NCI-H1092 treated with DMSO at 0.1 percent for 48 hours (cell line): ENCODE measurements at regions not wholly inside any gene's neighbourhood (a gene's known extent, or its start where the extent isn't known, plus 50 kb on each side); places are given as distances from the start of the nearest gene placed in this dataset.
A peak's percentile ranks its signal among the peaks of the same experiment; 100 is the strongest.
"Not testable (repeated sequence)": the region's sequence is repeated elsewhere in the genome, so short reads cannot be mapped to it uniquely, and the experiment has no call there.

Experiments used
- DNase-seq: peaks from one replicate; lab custom pipeline; 2025; lab: John Stamatoyannopoulos, UW

- no peak for DNase-seq
Observed at GRCh38 chr4:85018983-85019382, 52.5 kb upstream of the WDFY3 start.

DNA sequence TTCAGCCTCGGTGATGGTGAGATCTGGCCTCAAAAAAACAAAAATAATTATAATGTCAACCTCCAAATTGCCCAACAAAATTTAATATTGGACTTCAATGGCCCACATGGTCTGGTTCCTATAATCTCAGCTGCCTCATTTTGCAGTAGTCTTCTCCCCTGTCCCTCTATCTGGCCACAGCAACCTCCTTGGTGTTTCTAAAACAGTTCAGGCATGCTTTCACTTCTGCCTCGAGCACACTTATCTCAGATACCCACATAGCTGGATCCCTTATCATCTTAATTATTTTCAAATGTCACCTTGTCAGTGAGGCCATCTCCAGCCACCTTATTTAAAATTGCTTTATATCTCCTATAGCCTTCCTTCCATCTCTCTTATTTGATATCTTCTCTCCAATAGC, 52.9 kb upstream of the WDFY3 start:
- DNase-seq, result no peak

- DNase-seq, result no peak
Observed at GRCh38 chr4:85024671-85025070, 58.2 kb upstream of the WDFY3 start.

GRCh38 chr4:85028910-85029309, 62.4 kb upstream of the WDFY3 start:
- peak; percentile 51 for DNase-seq

GRCh38 chr4:85029453-85029852, 63.0 kb upstream of the WDFY3 start:
- DNase-seq, result no peak

- DNase-seq, result no peak
Observed at GRCh38 chr4:85030156-85030555, 63.7 kb upstream of the WDFY3 start.

DNA sequence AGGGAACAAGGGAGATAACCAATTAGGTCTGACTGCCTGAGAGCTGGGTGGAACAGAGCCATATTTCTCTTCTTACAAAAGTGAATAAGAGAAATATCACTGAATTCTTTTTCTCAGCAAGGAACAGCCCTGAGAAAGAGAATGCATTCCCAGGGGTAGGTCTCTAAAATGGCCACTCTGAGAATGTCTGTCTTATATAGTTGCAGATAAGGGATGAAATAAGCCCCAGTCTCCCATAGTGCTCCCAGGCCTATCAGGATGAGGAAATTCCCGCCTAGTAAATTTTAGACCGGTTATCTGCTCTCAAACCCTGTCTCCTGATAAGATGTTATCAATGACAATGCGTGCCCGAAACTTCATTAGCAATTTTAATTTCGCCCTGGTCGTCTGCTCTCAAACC, 67.3 kb upstream of the WDFY3 start:
- not testable (repeated sequence) for DNase-seq

- no peak for DNase-seq
Observed at GRCh38 chr4:85039526-85039925, 73.0 kb upstream of the WDFY3 start.

- DNase-seq, result not testable (repeated sequence)
Observed at GRCh38 chr4:85043812-85044496, 77.5 kb upstream of the WDFY3 start.

DNA sequence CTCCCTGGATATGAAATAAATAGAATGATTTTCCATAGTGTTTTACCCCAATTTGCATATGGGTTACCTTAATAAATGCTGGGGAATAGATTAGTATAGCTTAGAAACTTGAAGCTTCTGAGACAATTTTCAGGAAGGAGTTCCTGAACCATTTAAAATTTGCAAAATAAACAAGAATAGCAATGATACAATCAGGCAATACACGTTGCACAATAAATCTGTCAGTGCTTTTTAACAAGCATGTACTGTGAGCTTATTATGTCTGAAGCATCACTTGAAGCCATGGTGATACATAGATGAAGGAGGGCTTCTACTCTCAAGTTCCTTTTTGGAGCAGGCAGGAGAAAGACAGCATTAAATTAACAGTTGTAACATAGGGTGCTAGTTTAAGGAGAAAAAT, 84.2 kb upstream of the WDFY3 start:
- DNase-seq, result peak; percentile 25

- DNase-seq, result no peak
Observed at GRCh38 chr4:85051526-85051925, 85.0 kb upstream of the WDFY3 start.

DNA sequence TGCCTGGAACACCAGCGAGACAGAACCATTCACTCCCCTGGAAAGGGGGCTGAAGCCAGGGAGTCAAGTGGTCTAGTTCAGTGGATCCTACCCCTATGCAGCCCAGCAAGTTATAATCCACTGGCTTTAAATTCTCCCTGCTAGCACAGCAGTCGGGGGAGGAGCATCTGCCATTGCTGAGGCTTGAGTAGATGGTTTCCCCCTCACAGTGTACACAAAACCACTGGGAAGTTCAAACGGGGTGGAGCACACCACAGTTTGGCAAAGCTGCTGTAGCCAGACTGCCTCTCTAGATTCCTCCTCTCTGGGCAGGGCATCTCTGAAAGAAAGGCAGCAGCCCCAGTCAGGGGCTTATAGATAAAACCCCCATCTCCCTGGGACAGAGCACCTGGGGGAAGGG, 88.4 kb upstream of the WDFY3 start:
- not testable (repeated sequence) for DNase-seq

DNA sequence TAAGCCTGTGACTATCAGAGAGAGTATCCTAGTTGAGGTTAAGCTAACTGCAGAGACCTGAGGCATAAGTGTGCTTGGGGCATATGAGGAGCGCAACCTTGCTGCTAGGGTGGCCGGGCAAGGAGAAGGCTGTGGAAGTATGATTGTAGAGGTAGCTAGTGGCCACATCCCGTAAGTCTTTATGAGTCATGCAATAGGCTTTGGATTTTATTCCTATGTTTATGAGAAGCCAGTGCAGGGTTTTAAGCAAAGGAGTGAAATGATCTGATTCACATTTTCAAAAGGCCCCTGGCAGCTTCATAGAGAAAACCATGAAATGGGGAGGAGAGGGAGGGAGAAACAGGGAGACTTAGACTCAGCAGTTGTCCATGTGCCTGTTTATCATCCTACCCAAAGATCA, 92.1 kb upstream of the WDFY3 start:
- no peak for DNase-seq

- no peak for DNase-seq
Observed at GRCh38 chr4:85061974-85062373, 95.5 kb upstream of the WDFY3 start.

DNA sequence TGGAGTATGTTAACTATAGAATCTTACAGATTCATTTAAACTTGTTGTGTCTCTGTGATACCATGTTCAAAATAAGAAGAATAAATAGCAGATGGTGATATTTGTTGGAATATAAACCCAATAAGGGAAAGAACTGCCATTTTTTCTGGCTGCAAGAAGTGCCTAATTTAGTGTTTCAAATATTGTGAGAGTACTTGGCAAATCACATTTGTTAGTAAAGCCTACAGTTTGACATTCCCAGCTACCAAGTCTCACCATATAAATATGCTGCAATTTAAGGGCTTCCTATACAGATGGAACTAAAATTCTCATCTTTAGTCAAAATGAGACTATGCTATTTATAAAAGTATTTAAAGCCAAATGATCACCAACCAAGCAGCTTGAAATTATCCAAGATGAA, 96.0 kb upstream of the WDFY3 start:
- DNase-seq, result no peak

GRCh38 chr4:85067342-85067741, 100.9 kb upstream of the WDFY3 start:
- DNase-seq, result no peak

GRCh38 chr4:85078016-85078415, 111.5 kb upstream of the WDFY3 start:
- DNase-seq, result no peak

- no peak for DNase-seq
Observed at GRCh38 chr4:85081196-85081595, 114.7 kb upstream of the WDFY3 start.

DNA sequence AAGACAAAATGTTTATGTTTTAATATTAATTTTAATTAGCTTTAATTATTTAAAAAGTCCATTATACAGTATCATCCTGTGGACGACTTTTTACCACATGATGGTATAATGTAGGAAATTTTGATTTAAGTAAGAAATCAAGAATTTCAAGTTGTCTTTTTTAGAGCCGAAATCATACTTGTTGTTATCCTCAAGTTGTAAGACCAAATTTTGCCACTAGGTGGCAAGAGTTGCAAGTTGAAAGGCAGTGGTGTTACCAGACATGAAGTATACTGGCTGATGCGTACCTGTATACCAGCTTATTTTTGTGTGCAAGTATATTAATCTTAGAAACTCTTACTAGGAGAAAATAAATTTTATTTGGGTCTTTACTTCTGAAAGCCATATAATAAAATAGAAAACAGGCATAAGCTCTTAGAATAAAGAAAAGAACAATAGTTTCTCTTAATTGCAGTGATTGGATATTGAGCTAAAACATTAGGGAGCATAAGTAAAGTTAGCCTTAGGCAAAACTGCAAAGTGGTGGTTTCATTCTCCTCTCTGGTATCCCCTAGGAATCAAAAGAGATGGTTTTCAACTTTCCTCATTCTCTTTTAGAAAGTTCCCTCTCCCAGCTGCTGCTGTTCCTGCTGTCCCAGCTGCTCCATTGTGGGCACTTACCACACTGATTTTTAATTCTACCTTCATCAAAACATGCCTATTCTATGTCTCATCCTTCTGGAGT, 118.0 kb upstream of the WDFY3 start:
- peak; percentile 35 for DNase-seq

DNA sequence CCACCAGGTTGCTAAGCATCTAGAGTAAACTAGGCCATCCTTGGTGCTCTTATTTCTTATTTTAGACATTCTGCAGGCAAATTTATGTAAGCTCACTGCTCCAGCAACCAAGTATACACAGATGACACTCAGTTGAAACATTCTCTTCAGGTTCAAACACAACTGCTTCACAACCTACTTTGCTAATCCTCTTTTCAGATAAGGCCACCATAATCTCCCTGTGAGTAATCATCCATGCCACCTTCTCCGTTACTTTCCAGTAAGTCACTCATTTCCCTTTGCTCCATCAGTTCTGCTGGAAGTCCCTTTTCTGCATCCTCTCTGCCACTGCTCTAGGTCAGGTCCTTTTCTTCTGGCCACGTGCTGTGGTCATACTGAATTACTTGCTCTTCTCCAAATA, 120.2 kb upstream of the WDFY3 start:
- DNase-seq, result no peak

DNA sequence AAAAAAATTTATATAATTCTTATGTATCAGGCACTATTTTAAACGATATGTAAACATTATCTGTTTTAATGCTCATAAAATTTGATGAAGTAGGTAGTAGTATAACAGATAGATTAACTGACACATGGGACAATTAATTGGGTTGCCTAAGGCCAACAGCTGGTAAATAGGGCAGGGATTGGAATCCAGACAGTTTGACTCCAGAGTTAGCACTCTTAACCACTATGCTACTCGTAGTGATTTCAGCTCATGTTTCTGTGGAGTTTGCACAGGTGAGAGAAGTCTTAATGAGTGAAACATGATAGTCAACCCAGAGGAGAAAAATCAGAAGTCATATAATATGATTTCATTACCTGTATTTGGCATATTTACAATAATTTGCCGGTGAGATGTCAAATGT, 126.0 kb upstream of the WDFY3 start:
- peak; percentile 51 for DNase-seq

GRCh38 chr4:85092943-85093342, 126.5 kb upstream of the WDFY3 start:
- no peak for DNase-seq

DNA sequence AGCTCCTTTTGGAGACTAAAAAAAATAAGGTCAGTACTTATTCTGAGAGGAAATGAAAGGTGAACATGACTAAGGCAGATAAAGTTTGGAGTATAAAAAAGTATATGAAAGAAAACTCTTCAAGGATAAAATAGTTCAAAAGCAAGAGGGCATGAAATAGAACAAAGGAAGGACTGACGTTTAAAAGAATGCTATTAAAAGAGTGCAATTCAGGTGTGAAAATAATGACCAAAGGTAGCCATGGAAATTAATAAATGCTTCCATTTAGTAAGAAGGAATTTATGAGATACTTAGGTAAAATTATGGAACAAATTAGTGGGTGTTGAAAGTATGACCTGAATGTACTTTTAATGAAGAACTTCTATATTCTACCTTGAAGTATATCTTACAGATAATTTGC, 128.2 kb upstream of the WDFY3 start:
- no peak for DNase-seq

- DNase-seq, result no peak
Observed at GRCh38 chr4:85102606-85103005, 136.1 kb upstream of the WDFY3 start.
